ENCODE measurements at regions not wholly inside any gene's neighbourhood (a gene's known extent, or its start where the extent isn't known, plus 50 kb on each side); places are given as distances from the start of the nearest gene placed in this dataset.

DNA sequence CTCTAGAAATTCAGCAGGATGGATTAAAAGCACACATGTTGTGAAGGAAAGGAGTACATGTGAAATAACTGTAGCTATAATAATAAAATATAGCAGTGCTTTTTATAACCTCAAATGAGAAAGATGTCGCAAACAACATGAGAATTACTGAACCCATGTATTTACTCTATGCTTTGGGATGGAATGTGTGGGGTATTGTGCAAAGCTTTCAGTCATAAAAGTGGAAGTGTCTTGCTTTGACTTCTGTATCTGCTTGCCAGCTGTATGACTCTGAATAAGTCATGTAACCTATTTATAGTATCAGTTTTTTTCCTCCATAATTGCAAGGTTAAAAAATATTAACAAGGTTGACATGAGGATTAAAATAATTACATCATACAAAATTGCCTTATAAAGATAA is 519.3 kb upstream of the CADM2 start:
- Histone ChIP-seq H3K27me3 (replicated peaks; ENCODE audit: insufficient read depth) (no peaks in the 10 kb centered on the region), H3K4me3 (no peak overlapping the region), H3K27ac (no peak overlapping the region), H3K9me3 (no peaks in the 10 kb centered on the region), H3K4me1 (replicated peaks) (no peaks in the 10 kb centered on the region), H3K36me3 (no peaks in the 10 kb centered on the region)
- DNase-seq (ENCODE audit: low spot score), result no peak
- TF ChIP-seq POLR2AphosphoS5 (IDR thresholded peaks at IDR 0.05), result no peak
- 64% methylated on average over 1 of the region's 1 CpG for WGBS
- intact Hi-C loops (cut with DNase I), result no loop called here

DNA sequence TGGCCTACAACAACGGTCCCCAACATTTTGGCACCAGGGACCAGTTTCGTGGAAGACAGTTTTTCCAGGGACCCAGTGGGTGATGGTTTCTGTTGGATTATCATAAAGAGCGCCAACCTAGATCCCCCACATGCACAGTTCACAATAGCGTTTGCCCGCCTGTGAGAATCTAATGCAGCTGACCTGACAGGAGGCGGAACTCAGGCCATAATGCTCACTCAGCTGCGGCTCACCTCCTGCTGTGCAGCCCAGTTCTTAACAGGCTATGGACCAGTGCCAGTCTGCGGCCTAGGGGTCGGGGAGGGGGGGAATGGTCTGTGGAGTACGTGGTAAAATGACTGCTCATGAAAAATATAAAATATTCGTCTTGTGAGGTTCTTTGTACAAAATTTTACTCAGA is 518.5 kb upstream of the CADM2 start:
- H3K4me1 ChIP-seq (replicated peaks), result no peaks in the 10 kb centered on the region
- intact Hi-C loops (cut with DNase I), result no loop called here
- H3K27me3 ChIP-seq (replicated peaks; ENCODE audit: insufficient read depth), result no peaks in the 10 kb centered on the region
- H3K27ac ChIP-seq, result no peak overlapping the region
- WGBS, result 64% methylated on average over 11 of the region's 11 CpGs
- H3K9me3 ChIP-seq, result no peaks in the 10 kb centered on the region
- TF ChIP-seq POLR2AphosphoS5 (IDR thresholded peaks at IDR 0.05) (no peak), POLR2A (IDR thresholded peaks at IDR 0.05) (no peak)
- TF ChIP-seq, protein P1, sequence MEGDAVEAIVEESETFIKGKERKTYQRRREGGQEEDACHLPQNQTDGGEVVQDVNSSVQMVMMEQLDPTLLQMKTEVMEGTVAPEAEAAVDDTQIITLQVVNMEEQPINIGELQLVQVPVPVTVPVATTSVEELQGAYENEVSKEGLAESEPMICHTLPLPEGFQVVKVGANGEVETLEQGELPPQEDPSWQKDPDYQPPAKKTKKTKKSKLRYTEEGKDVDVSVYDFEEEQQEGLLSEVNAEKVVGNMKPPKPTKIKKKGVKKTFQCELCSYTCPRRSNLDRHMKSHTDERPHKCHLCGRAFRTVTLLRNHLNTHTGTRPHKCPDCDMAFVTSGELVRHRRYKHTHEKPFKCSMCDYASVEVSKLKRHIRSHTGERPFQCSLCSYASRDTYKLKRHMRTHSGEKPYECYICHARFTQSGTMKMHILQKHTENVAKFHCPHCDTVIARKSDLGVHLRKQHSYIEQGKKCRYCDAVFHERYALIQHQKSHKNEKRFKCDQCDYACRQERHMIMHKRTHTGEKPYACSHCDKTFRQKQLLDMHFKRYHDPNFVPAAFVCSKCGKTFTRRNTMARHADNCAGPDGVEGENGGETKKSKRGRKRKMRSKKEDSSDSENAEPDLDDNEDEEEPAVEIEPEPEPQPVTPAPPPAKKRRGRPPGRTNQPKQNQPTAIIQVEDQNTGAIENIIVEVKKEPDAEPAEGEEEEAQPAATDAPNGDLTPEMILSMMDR (IDR thresholded peaks at IDR 0.05), result no peak
- H3K4me3 ChIP-seq, result no peak overlapping the region
- DNase-seq (ENCODE audit: low spot score), result no peak
- no peaks in the 10 kb centered on the region for H3K36me3 ChIP-seq

DNA sequence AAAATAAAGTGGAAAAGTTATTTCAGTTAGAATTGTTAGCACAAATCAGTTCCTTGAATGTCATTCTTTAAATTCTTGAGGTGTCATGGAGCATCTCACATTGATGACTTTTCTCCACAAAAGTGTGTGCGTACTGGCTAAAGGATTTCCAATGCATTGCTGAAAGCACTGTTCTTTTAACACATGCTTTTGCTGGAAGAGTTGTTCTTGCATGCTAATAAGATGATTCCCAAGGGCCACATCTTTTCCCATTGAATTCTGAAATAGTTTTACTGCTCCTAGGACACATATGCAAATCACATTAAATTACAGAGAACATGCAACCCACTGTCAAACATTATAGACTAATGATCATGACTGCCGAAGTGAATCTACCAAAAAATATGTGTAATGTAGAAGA is 516.3 kb upstream of the CADM2 start:
- 89% methylated on average over 2 of the region's 2 CpGs for WGBS
- Histone ChIP-seq H3K9me3 (no peaks in the 10 kb centered on the region), H3K27me3 (replicated peaks; ENCODE audit: insufficient read depth) (no peaks in the 10 kb centered on the region), H3K27ac (no peak overlapping the region), H3K4me3 (no peak overlapping the region), H3K36me3 (no peaks in the 10 kb centered on the region), H3K4me1 (replicated peaks) (no peaks in the 10 kb centered on the region)
- no peak for DNase-seq (ENCODE audit: low spot score)
- TF ChIP-seq, protein P1 (IDR thresholded peaks at IDR 0.05), result no peak
- TF ChIP-seq POLR2AphosphoS5 (IDR thresholded peaks at IDR 0.05) (no peak), POLR2A (IDR thresholded peaks at IDR 0.05) (no peak)
- intact Hi-C loops (cut with DNase I), result no loop called here

DNA sequence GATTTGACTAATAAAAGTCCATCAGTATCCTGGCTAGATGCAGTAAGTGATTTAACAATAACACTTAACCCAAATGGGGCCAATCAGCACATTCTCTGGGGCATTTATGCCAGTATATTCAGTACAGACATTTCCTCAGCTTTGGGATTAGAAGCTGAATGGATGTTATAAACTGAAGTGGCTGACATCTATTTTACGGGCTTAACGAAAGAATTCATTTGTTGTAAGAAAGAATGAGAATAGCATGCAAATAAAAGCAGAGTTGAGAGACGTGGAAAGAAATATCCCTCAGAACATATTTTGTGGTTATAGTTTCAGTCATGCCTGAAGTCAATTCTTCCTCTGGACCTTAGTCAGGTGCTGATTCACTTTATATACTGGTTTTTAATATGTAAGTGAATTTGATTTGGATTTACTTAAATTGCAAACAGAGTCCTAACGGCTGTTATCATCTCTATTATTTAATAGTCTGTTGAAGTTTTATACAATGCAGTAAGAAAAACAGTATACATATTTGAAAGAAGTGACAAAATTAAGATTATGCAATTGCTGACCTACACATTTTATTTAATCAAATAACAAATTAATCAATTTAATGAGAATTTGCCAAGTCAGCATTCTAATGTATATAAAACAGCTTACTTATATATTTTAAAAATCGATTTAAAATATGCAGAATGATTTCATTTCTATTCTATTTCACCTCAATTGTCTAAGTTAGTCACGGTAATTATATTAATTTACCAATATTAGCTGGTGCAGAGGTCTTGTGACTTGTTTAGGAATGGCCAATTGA is 513.9 kb upstream of the CADM2 start:
- no peak for DNase-seq (ENCODE audit: low spot score)
- H3K27ac ChIP-seq, result no peak overlapping the region
- no peaks in the 10 kb centered on the region for H3K27me3 ChIP-seq (replicated peaks; ENCODE audit: insufficient read depth)
- H3K9me3 ChIP-seq, result no peaks in the 10 kb centered on the region
- no peak for TF ChIP-seq POLR2AphosphoS5 (IDR thresholded peaks at IDR 0.05)
- TF ChIP-seq, protein P1 (IDR thresholded peaks at IDR 0.05), result no peak
- no peak for TF ChIP-seq POLR2A (IDR thresholded peaks at IDR 0.05)
- 58% methylated on average over 6 of the region's 6 CpGs for WGBS
- intact Hi-C loops (cut with DNase I), result no loop called here
- H3K4me3 ChIP-seq, result no peak overlapping the region
- no peaks in the 10 kb centered on the region for H3K36me3 ChIP-seq
- no peaks in the 10 kb centered on the region for H3K4me1 ChIP-seq (replicated peaks)

DNA sequence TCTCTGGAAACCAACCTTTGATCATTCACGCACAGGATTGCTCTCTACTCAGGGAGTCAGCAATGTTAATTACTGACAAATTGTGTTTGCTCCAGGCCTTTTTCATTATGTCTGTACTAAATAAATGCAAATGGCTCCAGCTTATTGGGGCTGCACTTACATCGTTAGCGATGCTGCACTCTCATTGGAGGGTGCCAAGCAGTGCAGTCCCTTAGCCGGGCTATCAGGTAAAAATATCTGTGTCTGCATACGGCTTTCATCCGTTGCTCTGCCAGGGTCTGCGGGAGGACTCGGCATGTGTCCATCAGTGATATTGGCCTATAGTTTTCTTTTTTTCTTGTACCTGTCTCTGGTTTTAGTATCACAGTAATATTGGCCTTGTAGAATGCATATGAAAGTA is 471.5 kb upstream of the CADM2 start:
- no peak overlapping the region for H3K4me3 ChIP-seq
- H3K4me1 ChIP-seq (replicated peaks), result no peaks in the 10 kb centered on the region
- no peaks in the 10 kb centered on the region for H3K9me3 ChIP-seq
- no peak overlapping the region for H3K27ac ChIP-seq
- no peak for TF ChIP-seq POLR2AphosphoS5 (IDR thresholded peaks at IDR 0.05)
- TF ChIP-seq POLR2A (IDR thresholded peaks at IDR 0.05), result no peak
- TF ChIP-seq, protein P1 (IDR thresholded peaks at IDR 0.05), result no peak
- no peaks in the 10 kb centered on the region for H3K27me3 ChIP-seq (replicated peaks; ENCODE audit: insufficient read depth)
- intact Hi-C loops (cut with DNase I), result no loop called here
- no peak for DNase-seq (ENCODE audit: low spot score)
- H3K36me3 ChIP-seq, result no peaks in the 10 kb centered on the region
- WGBS, result 77% methylated on average over 8 of the region's 8 CpGs

All from prostate gland (tissue), 2 donors.